NCI-H510A (cell line): ENCODE measurements at regions not wholly inside any gene's neighbourhood (a gene's known extent, or its start where the extent isn't known, plus 50 kb on each side); places are given as distances from the start of the nearest gene placed in this dataset.

Experiments used
- DNase-seq: peaks from one replicate; lab custom pipeline; 2025; lab: John Stamatoyannopoulos, UW

DNA sequence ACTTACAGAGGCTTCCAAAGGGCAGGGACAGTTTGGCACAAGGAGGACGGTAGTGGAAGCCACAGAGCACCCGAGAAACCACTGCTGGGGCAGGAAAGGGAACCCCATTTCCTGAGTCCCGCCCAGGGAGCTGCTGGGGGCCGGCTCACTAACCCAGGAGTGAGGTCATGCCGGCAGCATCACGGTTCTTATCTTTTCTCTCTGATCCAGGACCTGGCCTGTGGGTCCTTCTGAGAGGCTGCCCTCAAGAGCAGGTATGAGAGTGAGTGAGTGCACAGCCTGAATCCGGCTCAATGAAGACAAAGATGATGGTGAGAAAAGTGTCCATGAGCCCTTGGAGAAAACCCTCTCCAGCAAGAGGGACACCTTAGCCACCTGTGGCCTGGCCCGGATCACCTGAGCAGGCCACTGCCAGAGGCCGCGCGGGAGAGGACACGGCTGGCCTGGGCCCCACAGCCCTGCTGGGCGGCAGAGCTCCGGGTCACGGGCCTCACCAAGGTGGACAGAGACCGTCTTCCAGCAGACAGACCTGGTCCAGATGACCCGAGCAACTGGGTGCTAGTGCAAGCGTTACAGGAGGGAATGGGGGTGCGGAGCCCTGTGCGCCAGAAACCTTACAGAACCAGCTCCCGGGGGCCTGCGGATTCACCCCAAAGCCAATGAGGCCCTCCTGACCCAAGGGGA is 94.9 kb downstream of the RIPK4 start:
- no peak for DNase-seq

GRCh38 chr21:41671212-41671762 is 95.6 kb downstream of the RIPK4 start:
- no peak for DNase-seq

- no peak for DNase-seq
Observed at GRCh38 chr21:41670056-41670805, 96.6 kb downstream of the RIPK4 start.

DNA sequence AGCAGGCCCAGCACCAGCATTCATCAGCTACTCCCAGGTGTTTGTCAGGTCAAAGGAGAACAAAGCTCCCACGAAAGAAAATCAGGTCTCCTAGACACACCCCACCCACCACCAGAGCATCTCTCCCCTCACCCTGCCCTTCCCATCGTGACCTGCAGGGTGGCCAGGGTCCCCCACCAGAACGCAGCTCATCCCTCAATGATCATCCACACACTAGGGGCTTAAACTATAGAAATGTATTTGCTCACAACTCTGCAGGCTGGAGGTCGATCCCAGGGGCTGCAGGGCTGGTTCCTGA is 97.4 kb downstream of the RIPK4 start:
- no peak for DNase-seq

GRCh38 chr21:41668686-41669532 is 97.9 kb downstream of the RIPK4 start:
- DNase-seq: no peak

- DNase-seq: no peak
Observed at GRCh38 chr21:41668051-41668541, 98.8 kb downstream of the RIPK4 start.

GRCh38 chr21:41667136-41667535 is 99.7 kb downstream of the RIPK4 start:
- DNase-seq: no peak

DNA sequence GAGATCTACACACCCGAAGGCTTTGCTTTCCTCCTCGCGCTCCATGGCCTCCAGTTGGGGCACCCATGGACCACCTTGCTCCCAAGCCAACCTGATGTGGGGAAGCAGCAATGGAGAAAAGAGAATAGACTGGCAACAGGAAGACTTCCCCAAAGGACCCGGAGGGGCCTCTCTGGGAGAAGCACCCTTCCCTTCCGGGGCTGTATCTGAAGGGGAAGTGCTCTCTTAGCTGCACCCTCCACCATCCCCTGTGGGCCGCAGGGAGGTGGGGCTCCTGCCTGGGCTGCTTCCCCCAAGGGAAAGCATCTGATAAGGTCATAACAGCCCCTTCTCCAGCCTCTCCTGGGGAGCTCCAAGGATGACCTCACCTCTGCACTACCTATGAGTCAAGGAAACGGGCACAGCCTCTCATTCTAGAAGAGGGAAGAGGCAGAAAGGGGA is 100.2 kb downstream of the RIPK4 start:
- no peak for DNase-seq

DNA sequence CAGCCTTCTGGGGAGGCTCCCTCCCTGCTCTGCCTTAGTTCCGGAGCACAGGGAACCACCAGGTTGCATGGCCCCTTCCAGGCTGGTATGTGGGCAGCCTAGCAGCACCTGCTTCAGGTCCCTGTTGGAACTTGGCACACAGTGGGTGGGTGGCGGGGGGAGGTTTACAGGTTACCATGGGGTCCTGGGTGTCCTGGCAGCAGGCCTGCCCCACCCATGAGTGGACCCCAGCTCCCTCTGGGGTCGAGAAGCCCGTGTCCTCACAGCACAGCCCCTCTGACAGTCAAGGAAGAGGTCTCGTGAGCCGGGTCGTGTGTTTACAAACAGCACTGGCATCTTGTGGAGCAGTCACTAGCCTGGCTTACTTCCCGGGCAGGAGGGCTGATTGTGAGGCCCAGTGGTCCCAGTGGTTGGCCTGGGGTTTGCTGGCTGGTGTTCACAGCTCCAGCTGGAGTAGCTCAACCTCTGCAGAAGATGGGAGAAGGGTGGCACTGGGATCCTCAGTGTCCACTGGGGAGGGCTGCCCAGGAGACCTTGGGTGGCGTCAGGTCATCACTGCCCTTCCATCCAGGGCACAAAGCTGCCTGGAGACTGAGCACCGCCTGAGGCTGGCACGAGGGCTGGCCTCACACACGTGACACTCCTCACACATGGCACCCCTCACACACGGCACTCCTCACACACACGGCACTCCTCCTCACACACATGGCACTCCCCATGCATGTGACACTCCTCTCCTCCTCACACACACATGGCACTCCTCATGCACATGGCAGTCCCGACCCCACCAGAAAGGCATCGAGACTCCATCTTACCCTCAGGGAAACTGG is 100.9 kb downstream of the RIPK4 start:
- no peak for DNase-seq

DNA sequence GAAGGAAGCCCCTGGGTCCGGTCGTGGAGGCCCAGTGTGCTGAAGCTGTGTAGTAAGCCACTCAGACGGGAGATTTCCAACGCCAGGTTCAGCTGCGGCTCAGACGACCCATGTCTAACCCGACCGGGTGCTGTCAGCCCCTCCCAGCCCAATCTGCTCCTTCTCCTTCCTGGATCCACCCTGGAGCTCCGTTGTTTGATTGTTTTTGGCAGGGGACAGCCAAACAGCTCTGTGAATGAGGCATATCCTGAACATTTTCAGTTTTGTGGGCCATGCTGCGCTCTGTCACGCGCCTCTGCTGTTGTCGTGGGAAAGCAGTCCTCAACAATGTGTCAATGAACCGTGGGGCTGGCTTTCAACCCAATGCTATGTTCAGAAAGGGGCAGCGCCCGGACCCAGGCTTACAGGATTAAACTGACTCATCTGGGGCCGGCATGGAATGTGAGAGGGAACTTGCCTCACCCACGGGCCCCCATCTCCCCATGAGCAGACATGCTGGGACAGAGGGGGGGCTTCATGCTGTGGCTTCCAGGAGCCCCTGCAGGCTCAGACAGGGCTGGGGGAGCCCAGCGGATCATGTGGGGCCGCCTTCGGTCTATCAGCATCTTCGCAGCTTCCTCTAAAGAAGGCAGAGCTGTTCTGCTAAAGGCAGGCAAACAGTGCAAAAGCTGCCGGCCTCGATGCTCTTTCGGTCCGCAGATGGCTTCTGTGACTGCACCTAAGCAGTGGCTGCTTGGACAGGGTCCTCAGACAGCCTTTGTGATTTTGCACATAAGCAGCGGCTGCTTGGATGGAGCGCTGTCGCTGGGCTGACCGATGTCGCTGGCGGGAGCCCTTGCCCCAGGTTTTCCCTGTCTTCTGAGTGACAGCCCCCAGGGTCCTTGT is 101.7 kb downstream of the RIPK4 start:
- DNase-seq: no peak

- DNase-seq: no peak
Observed at GRCh38 chr21:41663805-41664788, 102.8 kb downstream of the RIPK4 start.

DNA sequence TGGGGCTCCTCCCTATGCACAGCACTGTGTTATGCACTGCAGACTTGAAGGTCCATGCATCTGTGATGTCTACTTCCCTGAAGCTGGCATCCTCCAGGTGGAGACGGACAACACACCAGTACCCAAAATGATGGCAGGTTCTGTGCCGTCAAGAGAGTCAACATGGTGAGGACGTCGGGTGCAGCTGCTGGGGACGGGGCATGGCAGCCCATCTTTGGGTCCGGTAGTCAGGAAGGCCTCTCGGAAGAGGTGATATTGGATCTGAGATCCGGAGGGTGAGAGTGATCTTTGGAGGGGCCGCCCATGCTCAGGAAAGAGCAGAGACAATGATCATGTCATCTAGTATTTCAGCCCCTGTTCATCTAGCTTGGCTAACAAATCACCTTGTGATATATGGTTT is 104.1 kb downstream of the RIPK4 start:
- DNase-seq: no peak

- DNase-seq: no peak
Observed at GRCh38 chr21:41662161-41662560, 104.7 kb downstream of the RIPK4 start.

DNA sequence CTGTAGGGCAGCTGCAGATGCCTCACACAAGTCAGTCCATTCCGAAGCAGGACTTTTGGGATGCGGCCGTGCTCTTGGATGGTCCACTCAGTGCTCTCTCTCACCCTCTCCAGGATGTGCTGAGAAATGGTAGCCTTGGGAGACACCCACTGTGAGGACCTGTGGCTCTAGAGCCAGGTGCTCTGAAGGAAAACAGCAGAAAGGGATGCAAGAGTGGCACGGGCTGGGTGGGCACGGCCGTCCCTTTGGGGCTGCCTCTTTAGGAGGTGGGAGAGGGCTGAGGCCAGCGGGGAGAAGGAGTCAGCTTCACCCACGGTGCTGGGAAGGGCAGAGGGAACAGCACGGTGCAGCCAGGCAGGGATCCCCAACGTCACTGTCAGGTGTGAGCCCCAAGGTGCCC is 106.1 kb downstream of the RIPK4 start:
- no peak for DNase-seq

DNA sequence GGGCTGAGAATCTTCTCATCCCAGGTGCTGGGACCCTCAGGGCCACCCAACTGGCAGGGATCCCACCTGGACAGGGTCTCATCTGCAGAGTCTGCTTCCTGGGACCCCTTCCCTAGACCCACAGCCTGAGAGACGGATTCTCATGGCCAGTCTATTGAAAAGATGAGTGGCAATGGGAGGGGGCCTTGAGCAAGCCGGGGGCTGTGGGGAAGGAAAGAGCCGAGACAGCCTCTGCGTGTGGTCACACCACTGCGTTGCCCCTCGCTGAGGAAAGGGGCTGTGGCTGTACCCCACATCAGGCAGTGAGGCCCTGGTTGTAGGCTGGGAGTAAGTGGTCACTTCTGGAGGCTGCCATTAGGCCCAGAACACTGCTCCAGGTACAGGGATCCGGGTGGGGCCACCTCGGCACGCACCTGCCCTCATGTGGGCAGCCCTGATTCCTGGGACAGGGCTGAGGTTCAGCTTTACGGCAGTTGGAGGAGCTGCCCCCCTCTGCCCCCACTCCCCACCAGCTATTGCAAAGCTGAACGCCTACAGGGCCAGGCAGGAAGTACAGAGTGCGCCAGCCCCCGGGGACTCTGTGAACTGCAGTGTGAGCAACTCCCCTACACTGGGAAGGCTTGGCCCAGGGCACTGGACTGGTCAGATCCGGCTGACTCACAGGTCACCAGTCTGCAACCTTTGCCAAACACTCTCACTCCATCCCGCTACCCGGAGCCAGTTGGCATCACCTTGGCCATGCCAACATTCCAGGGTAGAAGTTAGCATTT is 106.9 kb downstream of the RIPK4 start:
- no peak for DNase-seq

- no peak for DNase-seq
Observed at GRCh38 chr21:41656946-41657525, 109.8 kb downstream of the RIPK4 start.

DNA sequence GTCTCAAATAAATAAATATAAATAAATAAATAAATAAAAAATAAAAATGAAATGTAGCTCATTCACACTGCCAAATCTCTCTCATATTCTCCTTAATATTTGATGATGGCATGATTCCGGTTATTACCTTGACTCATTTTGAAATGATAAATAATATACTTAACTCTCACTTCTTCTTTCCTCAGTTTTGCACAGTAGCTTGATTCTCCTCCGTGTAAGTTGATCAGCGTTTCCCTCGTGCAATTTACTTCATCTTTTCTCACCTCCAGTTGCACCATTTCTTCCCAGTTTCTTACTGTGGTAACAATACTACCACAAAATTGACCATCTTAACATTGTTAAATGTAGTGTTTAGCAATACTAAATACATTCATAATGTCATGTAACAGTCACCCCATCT is 111.6 kb downstream of the RIPK4 start:
- no peak for DNase-seq

GRCh38 chr21:41653954-41654491 is 112.8 kb downstream of the RIPK4 start:
- no peak for DNase-seq
